PC-9 (cell line): ENCODE measurements at regions not wholly inside any gene's neighbourhood (a gene's known extent, or its start where the extent isn't known, plus 50 kb on each side); places are given as distances from the start of the nearest gene placed in this dataset.

Experiments used
- BruUV-seq: library from RNA; stranded (reverse); fragments of 400-500 nt; replicated peaks from 2 replicates; lab custom pipeline; 2021; lab: Mats Ljungman, UMichigan
- CTCF ChIA-PET: fragments of 300-600 bp; sonication (Branson Sonifier 250); formaldehyde crosslinking; loops from one replicate; lab custom pipeline; 2022; ENCODE audit warnings: antibody characterized with exemption; lab: Charles Lee
- POLR2A ChIA-PET: fragments of 300-600 bp; sonication (Branson Sonifier 250); formaldehyde crosslinking; loops from one replicate; lab custom pipeline; 2022; ENCODE audit warnings: antibody characterized with exemption; ENCODE audit not compliant: unreplicated experiment; lab: Charles Lee
- DNase-seq, 2 experiments: peaks; one replicate each; pipeline versions ENCODE4 v3.0.0 to v3.0.0-alpha.2; 2015 to 2022; ENCODE audit warnings: mixed read lengths in 1 of 2
- H2AFZ ChIP-seq: fragments of 200-600 bp; sonication (generic); 2 replicates; pipeline ENCODE4 v1.8.1; 2017; ENCODE audit warnings: antibody characterized with exemption
- H3F3A ChIP-seq: fragments of 200-600 bp; sonication (generic); 2 replicates; pipeline ENCODE4 v1.8.1; 2017; ENCODE audit warnings: antibody characterized with exemption, mild to moderate bottlenecking, low read depth; ENCODE audit not compliant: insufficient read depth
- H3K27ac ChIP-seq: fragments of 200-600 bp; sonication (generic); 2 replicates; pipeline ENCODE4 v1.6.1; 2016; ENCODE audit warnings: mixed run types
- H3K27me3 ChIP-seq: fragments of 200-600 bp; sonication (generic); 2 replicates; pipeline ENCODE4 v1.6.1; 2016; ENCODE audit warnings: low read depth, mixed run types; ENCODE audit not compliant: insufficient read depth
- H3K36me3 ChIP-seq: fragments of 200-600 bp; sonication (generic); 2 replicates; pipeline ENCODE4 v1.6.1; 2016; ENCODE audit warnings: low read depth, mixed run types
- H3K4me1 ChIP-seq: fragments of 200-600 bp; sonication (generic); replicated peaks from 2 replicates; pipeline ENCODE4 v1.6.1; 2016; ENCODE audit warnings: mixed run types; ENCODE audit not compliant: insufficient read depth
- H3K4me2 ChIP-seq: fragments of 200-600 bp; sonication (generic); 2 replicates; pipeline ENCODE4 v1.6.1; 2017; ENCODE audit warnings: mixed run types
- H3K4me3 ChIP-seq: fragments of 200-600 bp; sonication (generic); 2 replicates; pipeline ENCODE4 v1.6.1; 2016; ENCODE audit warnings: mixed run types
- H3K79me2 ChIP-seq: fragments of 200-600 bp; sonication (generic); 2 replicates; pipeline ENCODE4 v1.6.1; 2017; ENCODE audit warnings: low read depth, mixed run types
- H3K9me2 ChIP-seq: fragments of 200-600 bp; sonication (generic); 2 replicates; pipeline ENCODE4 v1.8.1; 2017; ENCODE audit warnings: mild to moderate bottlenecking; ENCODE audit not compliant: insufficient read depth
- H3K9me3 ChIP-seq: fragments of 200-600 bp; sonication (generic); 2 replicates; pipeline ENCODE4 v1.8.1; 2016; ENCODE audit warnings: low read depth; ENCODE audit not compliant: insufficient read depth
- H4K20me1 ChIP-seq: fragments of 200-600 bp; sonication (generic); 2 replicates; pipeline ENCODE4 v1.8.1; 2017; ENCODE audit not compliant: insufficient read depth
- EZH2 ChIP-seq: fragments of 200-600 bp; sonication (generic); IDR thresholded peaks from 2 replicates; pipeline ENCODE4 v1.8.0; 2017; ENCODE audit warnings: antibody characterized with exemption, low read depth
- intact Hi-C: fragments of 100-400 bp; cut with micrococcal nuclease; formaldehyde crosslinking; loops from one replicate; pipeline ENCODE4 v1.10.0; 2022; ENCODE audit not compliant: unreplicated experiment
- TF ChIP-seq, protein P1 (sequence below): fragments of 200-600 bp; sonication (generic); conservative IDR thresholded peaks from 2 replicates; pipeline ENCODE4 v1.6.1; 2017; ENCODE audit warnings: mixed run types, antibody characterized with exemption, mild to moderate bottlenecking, moderate library complexity

DNA sequence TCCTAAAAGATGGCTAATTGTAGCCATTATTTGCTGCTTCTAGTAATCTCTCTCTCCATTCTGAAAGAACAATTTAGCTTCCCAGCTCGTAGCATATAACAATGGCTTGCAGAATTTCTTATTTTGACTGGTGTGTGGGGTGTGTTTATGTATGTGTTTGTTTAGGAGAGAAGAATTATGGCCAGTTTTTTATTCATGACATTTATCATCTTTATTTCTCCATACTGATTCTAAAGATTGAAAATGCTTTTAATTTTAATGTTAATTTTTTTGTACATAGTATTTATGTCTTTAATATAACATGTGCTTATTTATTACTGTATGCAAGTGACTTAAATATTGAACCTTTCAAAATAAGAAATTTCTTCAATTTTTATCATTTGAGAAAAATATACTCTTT is 115.8 kb upstream of the TMTC4 start:
- Histone ChIP-seq H3K36me3 (no peaks in the 10 kb centered on the region), H3K4me2 (no peak overlapping the region), H3K9me2 (no peaks in the 10 kb centered on the region), H3F3A (no peaks in the 10 kb centered on the region), H3K4me3 (no peak overlapping the region), H2AFZ (no peak overlapping the region), H4K20me1 (no peaks in the 10 kb centered on the region), H3K79me2 (no peaks in the 10 kb centered on the region), H3K4me1 (no peaks in the 10 kb centered on the region), H3K27me3 (peaks cover 38% of the 10 kb centered on the region), H3K9me3 (no peaks in the 10 kb centered on the region), H3K27ac (no peak overlapping the region)
- no peak for TF ChIP-seq EZH2
- TF ChIP-seq, protein P1, sequence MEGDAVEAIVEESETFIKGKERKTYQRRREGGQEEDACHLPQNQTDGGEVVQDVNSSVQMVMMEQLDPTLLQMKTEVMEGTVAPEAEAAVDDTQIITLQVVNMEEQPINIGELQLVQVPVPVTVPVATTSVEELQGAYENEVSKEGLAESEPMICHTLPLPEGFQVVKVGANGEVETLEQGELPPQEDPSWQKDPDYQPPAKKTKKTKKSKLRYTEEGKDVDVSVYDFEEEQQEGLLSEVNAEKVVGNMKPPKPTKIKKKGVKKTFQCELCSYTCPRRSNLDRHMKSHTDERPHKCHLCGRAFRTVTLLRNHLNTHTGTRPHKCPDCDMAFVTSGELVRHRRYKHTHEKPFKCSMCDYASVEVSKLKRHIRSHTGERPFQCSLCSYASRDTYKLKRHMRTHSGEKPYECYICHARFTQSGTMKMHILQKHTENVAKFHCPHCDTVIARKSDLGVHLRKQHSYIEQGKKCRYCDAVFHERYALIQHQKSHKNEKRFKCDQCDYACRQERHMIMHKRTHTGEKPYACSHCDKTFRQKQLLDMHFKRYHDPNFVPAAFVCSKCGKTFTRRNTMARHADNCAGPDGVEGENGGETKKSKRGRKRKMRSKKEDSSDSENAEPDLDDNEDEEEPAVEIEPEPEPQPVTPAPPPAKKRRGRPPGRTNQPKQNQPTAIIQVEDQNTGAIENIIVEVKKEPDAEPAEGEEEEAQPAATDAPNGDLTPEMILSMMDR: no peak
- CTCF ChIA-PET: no interaction called here
- DNase-seq: no peak
- no TSS peak for BruUV-seq
- intact Hi-C loops: no loop called here
- POLR2A ChIA-PET: no interaction called here

DNA sequence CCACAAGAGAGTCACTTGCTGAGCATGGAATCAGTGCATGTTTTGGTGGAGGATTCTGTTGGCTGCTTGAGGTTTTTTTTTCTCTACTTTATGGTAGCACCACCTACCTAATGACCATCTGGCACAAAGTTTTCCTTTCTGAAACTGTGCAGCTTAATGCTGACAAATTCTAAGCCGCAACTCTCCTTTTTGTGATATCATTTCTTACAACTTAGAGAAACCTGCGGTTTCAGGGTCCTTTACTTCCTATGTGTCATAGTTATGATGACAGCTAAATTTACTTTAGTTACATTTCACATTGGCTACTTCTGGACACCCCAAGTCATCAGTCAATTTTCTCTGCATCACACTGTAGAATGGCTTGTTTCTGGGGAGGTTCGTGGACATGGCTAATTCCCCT is 115.4 kb upstream of the TMTC4 start:
- TF ChIP-seq EZH2: no peak
- TF ChIP-seq, protein P1: no peak
- H4K20me1 ChIP-seq: no peaks in the 10 kb centered on the region
- H3K4me2 ChIP-seq: no peak overlapping the region
- H3F3A ChIP-seq: no peaks in the 10 kb centered on the region
- no peaks in the 10 kb centered on the region for H3K79me2 ChIP-seq
- H3K27me3 ChIP-seq: peaks cover 40% of the 10 kb centered on the region
- ChIA-PET CTCF (no interaction called here), POLR2A (no interaction called here)
- intact Hi-C loops: loop anchor here (10.0 kb wide), 1 partner anchor 65 kb away; no protein-coding TSS in a partner anchor
- H3K9me2 ChIP-seq: no peaks in the 10 kb centered on the region
- no TSS peak for BruUV-seq
- no peak overlapping the region for H3K4me3 ChIP-seq
- no peaks in the 10 kb centered on the region for H3K9me3 ChIP-seq
- no peak overlapping the region for H2AFZ ChIP-seq
- H3K36me3 ChIP-seq: no peaks in the 10 kb centered on the region
- DNase-seq: no peak
- H3K27ac ChIP-seq: no peak overlapping the region
- no peaks in the 10 kb centered on the region for H3K4me1 ChIP-seq

DNA sequence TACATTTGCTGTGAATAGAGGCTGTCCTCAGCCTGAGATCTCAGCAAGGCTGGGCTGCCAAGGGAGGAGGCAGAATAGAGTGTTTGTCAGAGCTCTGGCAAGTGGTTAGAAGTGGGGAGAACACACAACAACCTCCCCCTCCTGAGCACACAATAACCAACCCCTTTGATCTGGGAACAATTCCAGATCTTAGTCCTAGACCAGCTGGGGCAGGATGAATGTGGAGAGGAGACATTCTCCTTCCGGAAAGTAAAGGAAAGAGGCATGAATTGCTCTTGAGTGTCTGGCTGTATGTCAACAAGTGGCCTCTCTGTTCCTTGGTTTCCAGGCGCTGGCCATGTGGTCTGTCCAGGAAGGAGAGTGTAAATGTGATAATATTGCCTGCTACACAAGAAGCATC is 114.9 kb upstream of the TMTC4 start:
- no TSS peak for BruUV-seq
- intact Hi-C loops: loop anchor here (10.0 kb wide), 1 partner anchor 65 kb away; no protein-coding TSS in a partner anchor
- Histone ChIP-seq H3K4me3 (no peak overlapping the region), H3K9me3 (no peaks in the 10 kb centered on the region), H3K9me2 (no peaks in the 10 kb centered on the region), H3K4me2 (no peak overlapping the region), H3K4me1 (no peaks in the 10 kb centered on the region), H4K20me1 (no peaks in the 10 kb centered on the region), H3K27me3 (peaks cover 45% of the 10 kb centered on the region), H3K36me3 (no peaks in the 10 kb centered on the region), H3F3A (no peaks in the 10 kb centered on the region), H2AFZ (no peak overlapping the region), H3K27ac (no peak overlapping the region), H3K79me2 (no peaks in the 10 kb centered on the region)
- POLR2A ChIA-PET: no interaction called here
- TF ChIP-seq EZH2: no peak
- TF ChIP-seq, protein P1: no peak
- CTCF ChIA-PET: no interaction called here
- DNase-seq: no peak
